HG02642 (cell line): ENCODE measurements at regions not wholly inside any gene's neighbourhood (a gene's known extent, or its start where the extent isn't known, plus 50 kb on each side); places are given as distances from the start of the nearest gene placed in this dataset.

Experiments
- ATAC-seq: cut with Tn5 transposase; IDR thresholded peaks from one replicate; pipeline ENCODE4 v1.9.1; 2021; ENCODE audit warnings: mild to moderate bottlenecking; ENCODE audit not compliant: unreplicated experiment, poor library complexity

DNA sequence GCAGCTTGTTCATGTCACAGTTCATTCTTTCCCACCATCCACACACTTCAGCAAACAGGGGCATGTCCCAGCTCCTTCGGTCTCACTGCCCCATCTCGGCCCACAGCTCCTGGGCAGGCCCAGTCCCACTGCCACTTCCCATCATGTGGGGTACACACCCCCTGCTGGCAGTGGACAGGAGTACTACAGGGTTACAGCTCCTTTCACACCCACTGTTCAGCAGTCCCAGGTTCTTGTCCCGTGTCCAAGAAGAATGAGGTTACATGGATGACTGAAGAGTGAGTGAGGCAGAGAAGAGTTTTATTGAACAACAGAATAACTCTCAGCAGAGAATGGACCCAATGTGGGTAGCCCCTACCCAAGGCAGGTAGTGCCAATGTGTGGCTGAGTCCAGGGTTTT is 77.8 kb upstream of the SMLR1 start:
- no peak for ATAC-seq

GRCh38 chr6:130752267-130752666 is 74.9 kb upstream of the SMLR1 start:
- ATAC-seq: no peak

DNA sequence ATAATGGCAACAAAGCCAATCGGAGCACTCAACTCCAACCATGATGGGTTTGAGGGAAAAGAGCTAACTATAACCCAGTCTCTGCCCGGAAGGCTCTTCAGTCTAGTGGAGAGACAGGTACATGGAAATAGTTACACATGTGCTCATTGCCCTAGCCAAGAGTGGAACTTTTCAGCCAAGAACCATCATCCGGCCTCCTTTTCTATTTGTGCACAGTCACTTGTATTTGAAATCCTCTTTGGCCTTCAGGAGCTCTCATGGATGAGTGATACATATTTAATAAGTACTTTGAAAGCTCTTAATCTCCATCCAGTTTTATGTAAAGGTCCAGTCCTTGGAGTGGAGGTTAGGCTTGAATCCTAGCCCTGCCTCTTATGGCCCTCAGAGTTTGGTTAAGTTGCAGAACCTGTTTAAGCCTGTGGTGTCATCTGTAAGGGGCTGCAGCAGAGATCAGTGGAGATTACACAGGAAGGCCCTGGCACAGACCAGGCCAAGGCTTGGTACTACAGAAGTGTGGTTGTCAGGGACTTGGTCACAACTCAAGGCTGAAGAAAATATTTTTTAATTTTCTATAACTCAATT is 72.3 kb upstream of the SMLR1 start:
- ATAC-seq: no peak

DNA sequence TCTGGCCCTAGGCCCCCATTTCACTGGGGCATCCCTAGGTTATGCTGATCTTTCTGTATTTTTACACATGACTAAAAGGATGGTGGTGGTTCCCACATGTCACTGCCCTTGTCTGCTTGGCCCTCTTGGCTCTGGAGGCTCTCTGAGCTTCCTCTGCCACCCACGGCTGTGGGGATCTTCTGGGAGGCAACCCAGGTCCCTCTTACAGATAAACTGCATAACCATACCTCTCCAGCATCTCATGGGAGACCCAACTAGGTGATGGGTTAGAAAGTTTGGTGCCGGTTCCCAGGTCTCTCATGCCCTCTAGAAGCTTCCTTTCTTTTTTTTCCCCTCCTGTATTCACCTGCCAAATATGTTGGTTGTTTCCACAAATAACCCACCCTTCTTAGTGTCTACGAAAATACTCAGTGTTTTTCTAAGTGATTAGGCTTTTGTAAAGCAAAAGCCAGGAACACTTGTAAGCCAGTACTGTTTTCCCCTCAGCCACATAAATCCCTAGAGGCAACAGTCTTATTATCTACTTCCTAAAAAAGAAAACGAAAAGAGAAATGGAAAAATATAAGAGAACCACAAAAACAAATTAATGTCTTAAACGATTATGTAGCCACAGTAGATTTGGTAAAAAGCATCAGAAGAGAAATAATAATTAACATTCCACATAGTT is 71.7 kb upstream of the SMLR1 start:
- no peak for ATAC-seq

DNA sequence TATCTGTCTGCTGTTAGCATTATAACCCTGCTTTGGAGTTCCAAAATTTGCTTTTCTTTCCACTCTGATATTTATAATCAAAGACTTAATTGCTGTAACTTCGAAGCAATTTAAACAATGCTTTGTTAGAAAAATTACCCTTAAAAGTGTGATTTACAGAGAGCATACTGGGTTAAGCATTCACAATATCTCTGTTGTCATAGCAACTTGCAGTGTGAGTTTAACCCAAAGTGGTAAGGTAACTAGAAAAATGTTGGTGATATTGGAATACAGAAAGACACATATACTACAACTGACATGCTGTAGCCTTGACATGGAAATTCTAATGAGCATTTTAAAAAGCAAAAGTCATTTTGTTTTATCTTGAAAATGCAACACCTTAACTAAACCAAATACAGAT is 70.4 kb upstream of the SMLR1 start:
- ATAC-seq: no peak

GRCh38 chr6:130758813-130759212 is 68.4 kb upstream of the SMLR1 start:
- no peak for ATAC-seq

GRCh38 chr6:130760006-130760405 is 67.2 kb upstream of the SMLR1 start:
- ATAC-seq: no peak

- ATAC-seq: no peak
Measured at GRCh38 chr6:130761286-130761685, 65.9 kb upstream of the SMLR1 start.

DNA sequence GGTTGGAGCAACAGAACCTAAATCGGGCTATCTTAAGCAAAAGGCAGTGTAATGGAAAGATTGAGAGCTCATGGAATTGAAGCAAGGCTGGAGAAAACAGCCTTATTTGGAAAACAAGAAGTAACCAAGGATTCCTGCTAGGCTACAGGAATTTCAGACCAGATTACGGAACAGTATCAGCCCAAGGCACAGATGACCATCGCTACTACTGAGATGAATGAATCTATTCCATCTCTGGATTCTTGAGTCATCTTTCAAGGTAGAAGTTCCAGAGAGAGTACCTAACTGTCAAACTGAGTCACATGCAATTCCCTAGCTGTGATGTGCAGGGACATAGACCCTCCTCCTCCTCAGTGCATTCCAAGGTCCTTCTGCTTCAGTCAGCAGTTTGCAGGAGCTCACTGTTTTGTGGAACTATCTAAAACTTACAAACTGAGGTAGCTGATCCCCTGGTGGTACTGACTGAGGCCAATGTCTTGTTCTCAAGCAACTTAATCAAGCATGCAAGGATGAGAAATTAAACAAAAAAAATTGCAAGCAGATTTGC is 62.0 kb upstream of the SMLR1 start:
- no peak for ATAC-seq

DNA sequence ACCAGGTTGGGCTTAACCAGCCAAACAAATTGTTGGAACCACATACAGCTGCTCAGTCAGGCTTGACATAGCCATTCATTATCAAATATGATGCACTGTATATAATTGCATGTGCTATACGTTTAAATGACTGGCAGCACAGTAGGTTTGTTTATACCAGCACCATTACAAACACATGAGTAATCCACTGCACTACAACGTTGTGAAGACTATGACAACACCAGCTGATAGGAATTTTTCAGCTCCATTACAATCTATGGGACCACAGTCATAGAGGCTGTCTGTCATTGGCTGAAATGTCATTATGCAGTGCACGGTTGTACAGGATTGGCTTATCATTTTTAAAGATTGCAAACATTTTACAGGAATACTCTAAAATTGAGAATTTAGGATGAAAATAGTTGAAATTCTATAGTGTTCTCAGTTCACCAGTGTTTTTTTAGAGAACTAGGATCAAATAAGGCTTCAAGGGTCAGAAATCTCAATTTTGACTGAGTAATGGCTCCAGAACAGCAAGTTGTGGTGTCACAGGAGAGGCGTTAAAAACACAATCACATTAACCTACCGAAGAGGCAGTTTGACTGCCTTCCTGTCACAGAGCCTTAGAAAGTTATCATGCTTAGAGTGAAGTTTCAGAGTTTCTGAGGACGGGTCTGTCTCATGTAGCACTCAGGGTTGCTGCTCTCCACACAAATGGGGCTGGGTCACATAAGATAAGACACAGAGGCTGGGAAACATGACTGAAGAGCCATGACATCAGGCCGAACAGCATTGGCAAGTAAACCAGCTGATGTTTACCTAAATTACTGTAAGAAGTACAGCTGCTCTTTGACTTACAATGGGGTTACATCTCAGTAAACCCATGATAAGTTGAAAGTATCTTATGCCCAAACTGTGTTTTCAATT is 60.7 kb upstream of the SMLR1 start:
- no peak for ATAC-seq

GRCh38 chr6:130769861-130770260 is 57.3 kb upstream of the SMLR1 start:
- ATAC-seq: no peak

- ATAC-seq: no peak
Measured at GRCh38 chr6:130771741-130772140, 55.5 kb upstream of the SMLR1 start.

- ATAC-seq: no peak
Measured at GRCh38 chr6:130773860-130774259, 53.3 kb upstream of the SMLR1 start.

DNA sequence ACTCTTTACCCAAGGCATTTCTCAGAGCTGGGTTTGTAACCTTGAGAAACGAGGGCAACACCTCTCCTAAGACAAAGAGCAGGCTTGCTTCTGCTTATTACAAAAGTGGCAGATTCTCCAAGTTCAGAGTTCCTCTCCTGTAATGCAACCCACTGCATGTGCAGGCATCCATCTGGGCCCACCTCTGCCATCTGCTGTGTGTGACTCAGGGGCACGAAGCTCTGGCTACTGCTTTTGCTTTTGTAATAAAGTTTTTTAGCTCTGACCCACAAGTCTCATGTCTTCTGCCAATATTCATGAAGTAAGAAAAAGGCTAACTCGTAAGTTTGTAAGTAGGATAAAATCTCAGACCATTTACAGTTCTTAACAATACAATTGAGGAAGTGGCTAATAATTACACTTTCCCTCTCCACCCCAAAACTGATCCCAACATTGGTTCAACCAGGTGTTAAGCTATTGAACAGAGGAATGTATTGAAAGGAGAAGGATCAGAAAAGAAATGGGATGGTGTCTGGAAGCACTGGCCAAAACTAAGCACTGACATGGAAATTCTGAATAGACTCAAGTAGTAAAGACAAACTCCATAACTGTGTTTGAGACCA is 51.7 kb upstream of the SMLR1 start:
- ATAC-seq: no peak

- ATAC-seq: peak; percentile 97
Measured at GRCh38 chr6:130776287-130776925, 50.8 kb upstream of the SMLR1 start.
